Chondrocyte (in vitro differentiated cells): ENCODE measurements at regions not wholly inside any gene's neighbourhood (a gene's known extent, or its start where the extent isn't known, plus 50 kb on each side); places are given as distances from the start of the nearest gene placed in this dataset.

Source experiments
- DNase-seq: peaks from one replicate; pipeline ENCODE4 v3.0.0; 2021; ENCODE audit warnings: mixed read lengths, low spot score
- H3K27ac Mint-ChIP-seq: one replicate; pipeline ENCODE4 v1.8.0; 2021; ENCODE audit warnings: mild to moderate bottlenecking, moderate library complexity, mixed read lengths; ENCODE audit not compliant: unreplicated experiment
- H3K27me3 Mint-ChIP-seq: 2 replicates; pipeline ENCODE4 v1.8.0; 2021; ENCODE audit warnings: low read depth, mixed read lengths
- H3K36me3 Mint-ChIP-seq: 2 replicates; pipeline ENCODE4 v1.8.0; 2021; ENCODE audit warnings: low read depth, mixed read lengths
- H3K4me1 Mint-ChIP-seq: 2 replicates; pipeline ENCODE4 v1.8.0; 2021; ENCODE audit warnings: low read depth, mild to moderate bottlenecking, mixed read lengths
- H3K4me3 Mint-ChIP-seq: one replicate; pipeline ENCODE4 v1.8.0; 2021; ENCODE audit warnings: mild to moderate bottlenecking, moderate library complexity, mixed read lengths; ENCODE audit not compliant: unreplicated experiment
- H3K9me3 Mint-ChIP-seq: 2 replicates; pipeline ENCODE4 v1.8.0; 2021; ENCODE audit warnings: low read depth, mixed read lengths
- CTCF ChIP-seq: fragments of 200-600 bp; sonication (generic); IDR thresholded peaks from 2 replicates; pipeline ENCODE4 v1.5.0; 2021; ENCODE audit warnings: antibody characterized with exemption, mild to moderate bottlenecking, moderate library complexity

- H3K36me3 Mint-ChIP-seq = no peaks in the 10 kb centered on the region
- no peak for DNase-seq
- H3K9me3 Mint-ChIP-seq = no peaks in the 10 kb centered on the region
- peak overlapping the region; percentile 90 for H3K27ac Mint-ChIP-seq
- no peak for TF ChIP-seq CTCF
- H3K27me3 Mint-ChIP-seq = peaks cover 3% of the 10 kb centered on the region
- peak overlapping the region; percentile 88 for H3K4me3 Mint-ChIP-seq
- peaks cover 15% of the 10 kb centered on the region for H3K4me1 Mint-ChIP-seq
Observed at GRCh38 chr9:6080154-6080716, 64.8 kb upstream of the RANBP6 start.

- no peaks in the 10 kb centered on the region for H3K36me3 Mint-ChIP-seq
- H3K27me3 Mint-ChIP-seq = peaks cover 3% of the 10 kb centered on the region
- H3K4me3 Mint-ChIP-seq = peak overlapping the region; percentile 88
- no peak for TF ChIP-seq CTCF
- DNase-seq = no peak
- no peaks in the 10 kb centered on the region for H3K9me3 Mint-ChIP-seq
- H3K4me1 Mint-ChIP-seq = peaks cover 15% of the 10 kb centered on the region
- H3K27ac Mint-ChIP-seq = no peak overlapping the region
Observed at GRCh38 chr9:6079386-6079785, 64.0 kb upstream of the RANBP6 start.

GRCh38 chr9:6078382-6079105 is 63.1 kb upstream of the RANBP6 start:
- Mint-ChIP-seq H3K36me3 (no peaks in the 10 kb centered on the region), H3K4me1 (peaks cover 15% of the 10 kb centered on the region), H3K4me3 (no peak overlapping the region), H3K27ac (no peak overlapping the region), H3K27me3 (peaks cover under 1% of the 10 kb centered on the region), H3K9me3 (no peaks in the 10 kb centered on the region)
- no peak for DNase-seq
- no peak for TF ChIP-seq CTCF

- Mint-ChIP-seq H3K9me3 (no peaks in the 10 kb centered on the region), H3K36me3 (no peaks in the 10 kb centered on the region), H3K4me3 (no peak overlapping the region), H3K4me1 (peaks cover 15% of the 10 kb centered on the region), H3K27ac (no peak overlapping the region), H3K27me3 (no peaks in the 10 kb centered on the region)
- no peak for DNase-seq
- no peak for TF ChIP-seq CTCF
Observed at GRCh38 chr9:6076851-6077250, 61.4 kb upstream of the RANBP6 start.

GRCh38 chr9:6073731-6074130 is 58.3 kb upstream of the RANBP6 start:
- no peak overlapping the region for H3K4me3 Mint-ChIP-seq
- H3K27ac Mint-ChIP-seq = no peak overlapping the region
- peaks cover 3% of the 10 kb centered on the region for H3K9me3 Mint-ChIP-seq
- TF ChIP-seq CTCF = no peak
- no peaks in the 10 kb centered on the region for H3K4me1 Mint-ChIP-seq
- H3K27me3 Mint-ChIP-seq = peaks cover 3% of the 10 kb centered on the region
- peaks cover 1% of the 10 kb centered on the region for H3K36me3 Mint-ChIP-seq
- DNase-seq = no peak
